OCI-LY1 (cell line): ENCODE measurements at regions not wholly inside any gene's neighbourhood (a gene's known extent, or its start where the extent isn't known, plus 50 kb on each side); places are given as distances from the start of the nearest gene placed in this dataset.

Experiments used
- H2AFZ ChIP-seq: fragments of 200-600 bp; sonication (generic), shearing (Covaris generic); 2 replicates; pipeline ENCODE4 v1.6.0; 2014; ENCODE audit warnings: antibody characterized with exemption, mild to moderate bottlenecking, low read length
- H3F3A ChIP-seq: fragments of 200-600 bp; sonication (generic), shearing (Covaris generic); 2 replicates; pipeline ENCODE4 v1.6.0; 2014; ENCODE audit warnings: mild to moderate bottlenecking, antibody characterized with exemption, low read length, moderate library complexity; ENCODE audit not compliant: insufficient read depth
- H3K27ac ChIP-seq: fragments of 200-600 bp; sonication (generic); 2 replicates; pipeline ENCODE4 v1.5.1; 2014; ENCODE audit warnings: low read length, mixed run types, mild to moderate bottlenecking, low read depth; ENCODE audit not compliant: poor library complexity, severe bottlenecking
- H3K27me3 ChIP-seq: fragments of 200-600 bp; sonication (generic); 2 replicates; pipeline ENCODE4 v1.6.0; 2014; ENCODE audit warnings: antibody characterized with exemption, mild to moderate bottlenecking, low read length, moderate library complexity; ENCODE audit not compliant: insufficient read depth
- H3K36me3 ChIP-seq: fragments of 200-600 bp; sonication (generic); 2 replicates; pipeline ENCODE4 v1.6.1; 2014; ENCODE audit warnings: mild to moderate bottlenecking, antibody characterized with exemption, low read length, moderate library complexity, mixed read lengths; ENCODE audit not compliant: insufficient read depth
- H3K4me1 ChIP-seq: fragments of 200-600 bp; sonication (generic); 2 replicates; pipeline ENCODE4 v1.5.1; 2014; ENCODE audit warnings: mild to moderate bottlenecking, low read length, moderate library complexity; ENCODE audit not compliant: insufficient read depth, severe bottlenecking
- H3K4me2 ChIP-seq: fragments of 200-600 bp; sonication (generic), shearing (Covaris generic); 2 replicates; pipeline ENCODE4 v1.6.1; 2014; ENCODE audit warnings: low read length
- H3K4me3 ChIP-seq: fragments of 200-600 bp; sonication (generic); 2 replicates; pipeline ENCODE4 v1.5.1; 2014; ENCODE audit warnings: low read length, low read depth, mild to moderate bottlenecking, mixed read lengths; ENCODE audit not compliant: poor library complexity, severe bottlenecking
- H3K79me2 ChIP-seq: fragments of 200-600 bp; shearing (Covaris generic); 2 replicates; pipeline ENCODE4 v1.6.1; 2016; ENCODE audit warnings: mixed run types, low read length, mixed read lengths; ENCODE audit not compliant: insufficient read depth
- H3K9ac ChIP-seq: fragments of 200-600 bp; sonication (generic), shearing (Covaris generic); 2 replicates; pipeline ENCODE4 v1.6.1; 2014; ENCODE audit warnings: mild to moderate bottlenecking, low read length, mixed read lengths
- H3K9me2 ChIP-seq: fragments of 200-600 bp; sonication (generic), shearing (Covaris generic); 2 replicates; pipeline ENCODE4 v1.6.1; 2014; ENCODE audit warnings: low read depth, mild to moderate bottlenecking, low read length, mixed read lengths
- H3K9me3 ChIP-seq: fragments of 200-600 bp; shearing (Covaris generic); 2 replicates; pipeline ENCODE4 v1.6.1; 2014; ENCODE audit warnings: low read length, mixed read lengths
- H4K20me1 ChIP-seq: fragments of 200-600 bp; sonication (generic), shearing (Covaris generic); 2 replicates; pipeline ENCODE4 v1.6.0; 2016; ENCODE audit warnings: mild to moderate bottlenecking, low read length; ENCODE audit not compliant: insufficient read depth
- CTCF ChIP-seq: fragments of 200-600 bp; sonication (generic), shearing (Covaris generic); IDR thresholded peaks from 2 replicates; pipeline ENCODE4 v1.5.1; 2017; ENCODE audit warnings: mild to moderate bottlenecking, antibody characterized with exemption, low read length, moderate library complexity, mixed read lengths
- EZH2 ChIP-seq: fragments of 200-600 bp; sonication (generic), shearing (Covaris generic); IDR thresholded peaks from 2 replicates; pipeline ENCODE4 v1.8.0; 2017; ENCODE audit warnings: borderline replicate concordance, mixed run types, mild to moderate bottlenecking, antibody characterized with exemption, low read length, moderate library complexity, mixed read lengths

- Histone ChIP-seq H3K4me2 (no peak overlapping the region), H3K9me2 (no peaks in the 10 kb centered on the region), H3F3A (no peaks in the 10 kb centered on the region), H3K4me1 (no peaks in the 10 kb centered on the region), H3K27me3 (no peaks in the 10 kb centered on the region), H3K36me3 (no peaks in the 10 kb centered on the region), H2AFZ (no peak overlapping the region), H3K9me3 (no peaks in the 10 kb centered on the region), H4K20me1 (no peaks in the 10 kb centered on the region), H3K9ac (no peak overlapping the region), H3K27ac (no peak overlapping the region), H3K4me3 (no peak overlapping the region), H3K79me2 (no peaks in the 10 kb centered on the region)
- TF ChIP-seq CTCF = no peak
- TF ChIP-seq EZH2 = no peak
These were observed 1047.9 kb upstream of the NCAM2 start for GRCh38 chr21:19950347-19950746.

- Histone ChIP-seq H3K4me2 (no peak overlapping the region), H3K27me3 (no peaks in the 10 kb centered on the region), H2AFZ (no peak overlapping the region), H3K36me3 (no peaks in the 10 kb centered on the region), H3K9ac (no peak overlapping the region), H3K9me2 (no peaks in the 10 kb centered on the region), H3K4me3 (no peak overlapping the region), H3K27ac (no peak overlapping the region), H3K4me1 (no peaks in the 10 kb centered on the region), H3K9me3 (no peaks in the 10 kb centered on the region), H3K79me2 (no peaks in the 10 kb centered on the region), H4K20me1 (no peaks in the 10 kb centered on the region), H3F3A (no peaks in the 10 kb centered on the region)
- TF ChIP-seq EZH2 (no peak), CTCF (no peak)
These were observed 1029.1 kb upstream of the NCAM2 start for GRCh38 chr21:19969156-19969555.

DNA sequence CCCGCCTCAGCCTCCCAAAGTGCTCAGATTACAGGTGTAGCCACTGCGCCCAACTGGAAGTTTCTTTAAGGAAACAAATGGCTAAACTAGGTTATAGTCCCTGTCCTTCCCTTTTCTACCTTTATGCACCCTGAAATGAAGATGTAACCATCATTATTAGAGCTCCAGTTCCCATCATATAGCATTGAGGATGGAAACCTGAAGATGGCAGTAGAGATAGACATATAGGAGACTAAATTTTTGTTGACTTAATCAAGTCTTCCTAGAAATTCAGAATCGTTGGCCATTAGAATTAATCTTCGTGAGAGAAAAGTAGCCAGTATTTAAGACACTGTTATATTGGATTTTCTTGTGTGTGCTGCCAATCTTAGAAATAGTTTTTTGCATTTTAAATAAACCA lies 1016.3 kb upstream of the NCAM2 start:
- Histone ChIP-seq H3K36me3 (no peaks in the 10 kb centered on the region), H3K9ac (no peak overlapping the region), H2AFZ (no peak overlapping the region), H4K20me1 (no peaks in the 10 kb centered on the region), H3K9me2 (no peaks in the 10 kb centered on the region; the same call in 1 of the 2 replicates), H3K27me3 (no peaks in the 10 kb centered on the region), H3K4me1 (no peaks in the 10 kb centered on the region), H3K4me2 (no peak overlapping the region), H3K9me3 (no peaks in the 10 kb centered on the region), H3K79me2 (no peaks in the 10 kb centered on the region), H3K4me3 (no peak overlapping the region), H3F3A (no peaks in the 10 kb centered on the region), H3K27ac (no peak overlapping the region)
- TF ChIP-seq EZH2 (no peak), CTCF (no peak; the same call in 1 of the 2 replicates)
